PFSK-1 (cell line): ENCODE measurements at regions not wholly inside any gene's neighbourhood (a gene's known extent, or its start where the extent isn't known, plus 50 kb on each side); places are given as distances from the start of the nearest gene placed in this dataset.

Source experiments
- FOXP2 ChIP-seq: optimal IDR thresholded peaks from 2 replicates; pipeline ENCODE3; 2011; ENCODE audit warnings: borderline replicate concordance, control low read depth, inconsistent platforms; ENCODE audit not compliant: insufficient read depth; ENCODE audit errors: extremely low read length, extremely low read depth
- POLR2AphosphoS5 ChIP-seq: IDR thresholded peaks from 2 replicates; pipeline ENCODE4 v1.6.1; 2012; ENCODE audit warnings: low read depth, mild to moderate bottlenecking, control low read depth, low read length, moderate library complexity
- SIN3A ChIP-seq: IDR thresholded peaks from 2 replicates; pipeline ENCODE4 v1.6.1; 2012; ENCODE audit warnings: mild to moderate bottlenecking, low read length, moderate library complexity, borderline replicate concordance; ENCODE audit not compliant: insufficient read depth
- TAF1 ChIP-seq: IDR thresholded peaks from 2 replicates; pipeline ENCODE4 v1.6.1; 2012; ENCODE audit warnings: low read length, control low read depth, borderline replicate concordance; ENCODE audit not compliant: insufficient read depth
- TF ChIP-seq, protein P1 (sequence below), 2 experiments: IDR thresholded peaks; 2 replicates each; pipeline versions ENCODE4 v1.6.1 to v1.8.0; 2011 to 2012; ENCODE audit warnings: low read depth in 2 of 2, low read length in 2 of 2, control low read depth in 1 of 2, inconsistent platforms in 1 of 2, mild to moderate bottlenecking in 1 of 2, moderate library complexity in 1 of 2; ENCODE audit not compliant: insufficient read depth in 1 of 2

DNA sequence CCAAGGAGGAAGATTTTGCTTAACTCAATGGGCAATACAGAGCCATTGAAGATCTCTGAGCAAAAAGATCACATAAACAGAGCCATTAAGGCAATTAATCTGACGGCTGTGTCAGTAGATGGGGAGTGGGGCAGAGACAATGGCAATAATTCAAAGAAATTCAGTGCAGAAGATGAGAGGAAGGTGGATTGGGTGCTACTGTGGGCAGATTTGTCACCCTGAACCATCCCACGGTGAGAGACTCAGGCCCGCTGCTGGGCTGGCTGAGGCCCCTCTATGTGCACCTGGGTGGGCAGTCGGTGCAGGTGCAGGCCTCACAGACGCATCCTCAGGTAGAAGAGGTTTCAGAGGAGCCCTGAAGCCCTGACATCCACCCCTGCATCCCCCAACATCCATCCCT, 458.6 kb downstream of the EIPR1 start:
- TF ChIP-seq SIN3A = no peak
- no peak for TF ChIP-seq TAF1
- TF ChIP-seq, protein P1, sequence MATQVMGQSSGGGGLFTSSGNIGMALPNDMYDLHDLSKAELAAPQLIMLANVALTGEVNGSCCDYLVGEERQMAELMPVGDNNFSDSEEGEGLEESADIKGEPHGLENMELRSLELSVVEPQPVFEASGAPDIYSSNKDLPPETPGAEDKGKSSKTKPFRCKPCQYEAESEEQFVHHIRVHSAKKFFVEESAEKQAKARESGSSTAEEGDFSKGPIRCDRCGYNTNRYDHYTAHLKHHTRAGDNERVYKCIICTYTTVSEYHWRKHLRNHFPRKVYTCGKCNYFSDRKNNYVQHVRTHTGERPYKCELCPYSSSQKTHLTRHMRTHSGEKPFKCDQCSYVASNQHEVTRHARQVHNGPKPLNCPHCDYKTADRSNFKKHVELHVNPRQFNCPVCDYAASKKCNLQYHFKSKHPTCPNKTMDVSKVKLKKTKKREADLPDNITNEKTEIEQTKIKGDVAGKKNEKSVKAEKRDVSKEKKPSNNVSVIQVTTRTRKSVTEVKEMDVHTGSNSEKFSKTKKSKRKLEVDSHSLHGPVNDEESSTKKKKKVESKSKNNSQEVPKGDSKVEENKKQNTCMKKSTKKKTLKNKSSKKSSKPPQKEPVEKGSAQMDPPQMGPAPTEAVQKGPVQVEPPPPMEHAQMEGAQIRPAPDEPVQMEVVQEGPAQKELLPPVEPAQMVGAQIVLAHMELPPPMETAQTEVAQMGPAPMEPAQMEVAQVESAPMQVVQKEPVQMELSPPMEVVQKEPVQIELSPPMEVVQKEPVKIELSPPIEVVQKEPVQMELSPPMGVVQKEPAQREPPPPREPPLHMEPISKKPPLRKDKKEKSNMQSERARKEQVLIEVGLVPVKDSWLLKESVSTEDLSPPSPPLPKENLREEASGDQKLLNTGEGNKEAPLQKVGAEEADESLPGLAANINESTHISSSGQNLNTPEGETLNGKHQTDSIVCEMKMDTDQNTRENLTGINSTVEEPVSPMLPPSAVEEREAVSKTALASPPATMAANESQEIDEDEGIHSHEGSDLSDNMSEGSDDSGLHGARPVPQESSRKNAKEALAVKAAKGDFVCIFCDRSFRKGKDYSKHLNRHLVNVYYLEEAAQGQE (IDR thresholded peaks at IDR 0.05; ENCODE audit: insufficient read depth in 1 of 2, low read depth in 2 of 2, low read length in 2 of 2) = no peak
- no peak for TF ChIP-seq POLR2AphosphoS5
- TF ChIP-seq FOXP2 = no peak

DNA sequence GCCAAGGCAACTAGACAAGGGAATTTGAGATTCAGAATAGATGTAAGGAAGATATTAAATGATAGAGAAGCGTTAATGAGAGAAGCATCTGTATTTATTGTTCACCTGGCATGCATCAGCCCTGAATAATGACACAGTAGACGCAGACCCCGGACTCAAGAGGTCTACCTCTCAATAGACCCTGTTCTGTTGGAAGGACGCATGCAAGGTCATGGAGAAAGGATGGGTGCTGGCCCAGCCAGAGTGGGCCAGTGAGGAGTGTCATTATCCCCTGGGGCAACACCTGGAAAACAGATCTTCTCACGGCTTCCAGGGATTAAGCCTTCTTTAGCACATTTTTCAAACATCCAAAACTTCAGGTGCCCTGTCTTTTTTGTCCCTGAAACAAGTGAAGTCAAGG, 461.0 kb downstream of the EIPR1 start:
- TF ChIP-seq, protein P1 (IDR thresholded peaks at IDR 0.05; ENCODE audit: insufficient read depth in 1 of 2, low read depth in 2 of 2, low read length in 2 of 2) = no peak
- TF ChIP-seq SIN3A (no peak), FOXP2 (no peak), POLR2AphosphoS5 (no peak), TAF1 (no peak)

DNA sequence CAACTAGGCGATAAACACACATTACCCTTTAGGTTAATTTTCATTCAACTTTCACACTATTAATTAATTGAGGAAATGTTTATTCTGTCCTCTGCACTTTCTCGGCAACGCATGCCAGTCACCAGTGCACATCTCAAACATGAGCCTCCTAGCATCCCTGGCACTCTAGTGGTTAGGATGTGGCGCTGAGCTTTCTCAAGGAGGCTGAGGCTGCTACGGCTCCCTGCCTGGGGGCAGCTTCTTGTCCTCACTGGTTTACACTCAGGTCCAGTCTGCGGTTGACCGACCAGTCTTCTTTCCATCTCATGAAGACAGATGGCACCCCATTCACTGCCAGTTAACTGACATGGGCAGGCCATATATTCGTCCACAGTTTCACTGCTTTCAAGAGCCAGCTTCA, 463.4 kb downstream of the EIPR1 start:
- TF ChIP-seq, protein P1 (IDR thresholded peaks at IDR 0.05; ENCODE audit: insufficient read depth in 1 of 2, low read depth in 2 of 2, low read length in 2 of 2) = no peak
- TF ChIP-seq SIN3A (no peak), POLR2AphosphoS5 (no peak), FOXP2 (no peak), TAF1 (no peak)

DNA sequence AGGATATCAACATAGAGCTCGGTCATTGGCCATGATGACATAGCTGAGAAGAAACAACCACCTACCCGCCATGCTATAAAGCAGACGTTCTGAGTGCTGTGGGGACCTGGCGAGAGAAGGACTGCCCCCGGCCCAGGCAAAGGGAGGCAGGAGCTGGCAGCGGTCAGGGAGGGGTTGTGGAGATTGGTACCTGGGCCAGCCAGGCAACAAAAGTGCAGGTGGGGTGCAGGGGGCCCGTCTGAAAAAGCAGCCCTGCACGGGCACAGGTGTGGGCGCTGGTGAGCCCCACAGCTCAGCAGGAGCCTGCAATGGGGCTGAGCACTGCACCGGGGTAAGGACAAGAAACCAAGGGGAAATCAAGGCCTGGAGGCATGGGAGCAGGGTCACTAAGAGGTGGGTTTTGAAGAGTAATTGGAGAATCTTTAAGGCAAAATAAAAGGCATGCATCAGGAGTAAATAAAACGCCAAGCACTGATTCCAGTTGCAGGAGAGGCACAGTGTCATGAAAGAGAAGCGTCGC, 464.0 kb downstream of the EIPR1 start:
- TF ChIP-seq POLR2AphosphoS5 = no peak
- no peak for TF ChIP-seq SIN3A
- no peak for TF ChIP-seq FOXP2
- TF ChIP-seq, protein P1 (IDR thresholded peaks at IDR 0.05; ENCODE audit: insufficient read depth in 1 of 2, low read depth in 2 of 2, low read length in 2 of 2) = no peak
- TF ChIP-seq TAF1 = no peak

DNA sequence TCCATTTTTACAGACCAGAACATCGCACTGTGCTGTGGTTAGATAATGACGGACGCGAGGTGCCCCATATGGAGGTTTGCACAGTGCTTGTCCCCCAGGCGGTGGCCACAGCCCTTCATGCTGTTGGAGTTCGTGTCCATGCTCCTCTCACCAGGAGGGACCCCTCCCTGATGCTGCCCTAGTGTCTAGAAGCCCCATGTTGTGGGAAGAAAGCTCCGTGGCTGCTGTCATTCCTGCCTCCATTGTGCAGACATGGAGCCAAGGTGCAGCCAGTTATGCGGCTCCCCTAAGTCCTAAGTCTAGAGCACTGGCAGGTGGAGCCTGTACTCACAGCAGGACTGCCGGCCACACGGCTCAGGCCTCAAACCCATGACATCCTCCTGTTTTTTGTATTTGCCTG, 464.9 kb downstream of the EIPR1 start:
- TF ChIP-seq TAF1 (no peak), FOXP2 (no peak), SIN3A (no peak), POLR2AphosphoS5 (no peak)
- TF ChIP-seq, protein P1 (IDR thresholded peaks at IDR 0.05; ENCODE audit: insufficient read depth in 1 of 2, low read depth in 2 of 2, low read length in 2 of 2) = no peak
